Spleen (tissue), 11 donors: ENCODE measurements at regions not wholly inside any gene's neighbourhood (a gene's known extent, or its start where the extent isn't known, plus 50 kb on each side); places are given as distances from the start of the nearest gene placed in this dataset.

Experiments
- DNase-seq: peaks from one replicate; pipeline ENCODE4 v3.0.0-alpha.2; 2020
- H3K27ac ChIP-seq, 8 donors: fragments of 200-600 bp; sonication (generic) in 7 of 8; 1 replicate in 4 of 8; 2 replicates in 4 of 8; pipeline versions ENCODE4 v1.5.0 to v1.8.0; 2016 to 2021; ENCODE audit warnings: inconsistent platforms in 4 of 8, mild to moderate bottlenecking in 4 of 8, moderate library complexity in 1 of 8
- H3K27me3 ChIP-seq, 7 donors: fragments of 200-600 bp; sonication (generic) in 6 of 7; replicated peaks in 1 of 7; 1 replicate in 4 of 7; 2 replicates in 3 of 7; pipeline versions ENCODE4 v1.5.0 to v1.8.0; 2016 to 2021; ENCODE audit warnings: inconsistent platforms in 3 of 7, mild to moderate bottlenecking in 1 of 7
- H3K36me3 ChIP-seq, 6 donors: fragments of 200-600 bp; sonication (generic) in 5 of 6; 1 replicate in 4 of 6; 2 replicates in 2 of 6; pipeline versions ENCODE4 v1.5.0 to v1.8.0; 2016 to 2021; ENCODE audit warnings: inconsistent platforms in 2 of 6
- H3K4me1 ChIP-seq, 6 donors: fragments of 200-600 bp; sonication (generic) in 5 of 6; 1 replicate in 3 of 6; 2 replicates in 3 of 6; pipeline versions ENCODE4 v1.5.0 to v1.8.0; 2016 to 2021; ENCODE audit warnings: inconsistent platforms in 3 of 6
- H3K4me3 ChIP-seq, 8 donors: fragments of 200-600 bp; sonication (generic) in 7 of 8; 1 replicate in 4 of 8; 2 replicates in 4 of 8; pipeline versions ENCODE4 v1.5.0 to v1.8.0; 2016 to 2021; ENCODE audit warnings: inconsistent platforms in 4 of 8, mild to moderate bottlenecking in 4 of 8, moderate library complexity in 2 of 8
- H3K9me3 ChIP-seq, 8 donors: fragments of 200-600 bp; sonication (generic) in 7 of 8; 1 replicate in 4 of 8; 2 replicates in 4 of 8; pipeline versions ENCODE4 v1.5.0 to v1.8.0; 2016 to 2021; ENCODE audit warnings: inconsistent platforms in 4 of 8
- CTCF ChIP-seq, 11 experiments: fragments of 200-600 bp in 7 of 11; fragments of 450-650 bp in 4 of 11; sonication (generic) in 4 of 11; IDR thresholded peaks in 8 of 11; conservative IDR thresholded peaks in 3 of 11; 1 replicate in 7 of 11; 2 replicates in 4 of 11; pipeline versions ENCODE4 v1.4.0 to v1.8.0; 2016 to 2021; ENCODE audit warnings: antibody characterized with exemption in 11 of 11, inconsistent platforms in 4 of 11, mild to moderate bottlenecking in 1 of 11
- POLR2A ChIP-seq, 3 donors: fragments of 450-650 bp; IDR thresholded peaks; one replicate each; pipeline ENCODE4 v1.5.1; 2017; ENCODE audit warnings: antibody characterized with exemption in 3 of 3, mild to moderate bottlenecking in 1 of 3
- POLR2AphosphoS5 ChIP-seq, 3 donors: sonication (generic); formaldehyde crosslinking; IDR thresholded peaks; one replicate each; pipeline ENCODE4 v1.5.1; 2017; ENCODE audit warnings: antibody characterized with exemption in 3 of 3
- WGBS, 5 donors: extraction: QIAGEN DNeasy Blood & Tissue Kit in 3 of 5; methylation state at CpG; one replicate each; pipeline versions ENCODE4 v1.1.5 to v1.1.7; 2013 to 2018; 5-methylcytosine and 5-hydroxymethylcytosine counted together
- intact Hi-C: fragments of 100-400 bp; cut with DNase I; formaldehyde crosslinking; loops from one replicate; pipeline ENCODE4 v1.15.0; 2023; ENCODE audit warnings: low total_unique reads
- small RNA-seq, 4 donors: library from RNA; depleted of rRNA; stranded (forward); fragments of <200 nt; gene quantifications; one replicate each; pipeline ENCODE3, GENCODE V24; 2016
- donor health status: healthy with polysubstance abuse.
- donor health status: DM: no; HTN: no; CAD: no; lungs with moderate emphysema.
- donor health status: DM: no; HTN: no; CAD: no.
- donor health status: Bipolar disorder and iron deficiency.
- donor health status: healthy.
- donor health status: DM: no; HTN: no; CAD: no.
- donor health status: DM: yes; HTN: yes; CAD: no.

DNA sequence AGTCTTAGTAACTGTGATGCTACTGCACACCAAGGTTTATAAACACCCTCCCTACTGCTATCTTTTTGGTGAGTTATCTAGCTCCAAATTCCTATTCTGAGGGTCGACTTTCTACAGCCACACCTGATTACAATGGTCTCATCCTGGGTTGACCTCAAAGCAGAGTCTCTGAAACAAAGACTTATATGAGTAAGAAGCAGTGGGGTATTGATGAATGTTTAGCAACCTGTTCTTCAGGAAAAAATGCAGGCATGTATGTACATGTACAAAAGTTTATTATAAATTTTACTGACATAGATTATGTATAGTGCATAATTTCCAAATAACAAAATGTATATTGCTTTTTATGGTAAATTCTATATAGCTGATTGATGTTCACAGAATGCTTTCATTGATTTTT lies 51.6 kb upstream of the FMNL2 start:
- no peaks in the 10 kb centered on the region for H3K36me3 ChIP-seq
- H3K4me1 ChIP-seq: no peaks in the 10 kb centered on the region
- peaks cover 0 to 17% (median 6%) of the 10 kb centered on the region in 8 donors for H3K9me3 ChIP-seq
- H3K27me3 ChIP-seq: no peaks in the 10 kb centered on the region
- no peak for DNase-seq
- H3K27ac ChIP-seq: no peak overlapping the region
- TF ChIP-seq POLR2A (IDR thresholded peaks at IDR 0.05) (no peak), CTCF (IDR thresholded peaks at IDR 0.05 in 8 of 11, conservative IDR thresholded peaks at IDR 0.05 in 3 of 11) (no peak), POLR2AphosphoS5 (IDR thresholded peaks at IDR 0.05) (no peak)
- 47 to 76% (median 75%) methylated on average over 1 of the region's 1 CpG for WGBS, 5 donors
- intact Hi-C loops: no loop called here
- no peak overlapping the region for H3K4me3 ChIP-seq

- peaks cover 0 to 9% (median 3%) of the 10 kb centered on the region in 8 donors for H3K9me3 ChIP-seq
- no peak for DNase-seq
- 90 to 98% (median 92%) methylated on average over 2 of the region's 2 CpGs for WGBS, 5 donors
- H3K4me1 ChIP-seq: no peaks in the 10 kb centered on the region
- no peak overlapping the region for H3K27ac ChIP-seq
- H3K4me3 ChIP-seq: no peak overlapping the region
- no peaks in the 10 kb centered on the region for H3K36me3 ChIP-seq
- TF ChIP-seq CTCF (IDR thresholded peaks at IDR 0.05 in 8 of 11, conservative IDR thresholded peaks at IDR 0.05 in 3 of 11): no peak
- no peak for TF ChIP-seq POLR2AphosphoS5 (IDR thresholded peaks at IDR 0.05)
- no peak for TF ChIP-seq POLR2A (IDR thresholded peaks at IDR 0.05)
- intact Hi-C loops: no loop called here
- no peaks in the 10 kb centered on the region for H3K27me3 ChIP-seq
Observed at GRCh38 chr2:152284398-152284797, 50.6 kb upstream of the FMNL2 start.

Small RNAs in the stretch of these regions (small RNA-seq; reads per million reads assigned to genes)
- gene RF00019: 0 reads per million in 4 donors
